C4-2B (cell line): ENCODE measurements at regions not wholly inside any gene's neighbourhood (a gene's known extent, or its start where the extent isn't known, plus 50 kb on each side); places are given as distances from the start of the nearest gene placed in this dataset.

Experiments used
- ZFX ChIP-seq: fragments of 450-650 bp; IDR thresholded peaks from 2 replicates; pipeline ENCODE4 v1.6.1; 2017
- TF ChIP-seq, protein P1 (sequence below): fragments of 450-650 bp; conservative IDR thresholded peaks from 2 replicates; pipeline ENCODE4 v1.5.1; 2017; ENCODE audit warnings: mild to moderate bottlenecking

DNA sequence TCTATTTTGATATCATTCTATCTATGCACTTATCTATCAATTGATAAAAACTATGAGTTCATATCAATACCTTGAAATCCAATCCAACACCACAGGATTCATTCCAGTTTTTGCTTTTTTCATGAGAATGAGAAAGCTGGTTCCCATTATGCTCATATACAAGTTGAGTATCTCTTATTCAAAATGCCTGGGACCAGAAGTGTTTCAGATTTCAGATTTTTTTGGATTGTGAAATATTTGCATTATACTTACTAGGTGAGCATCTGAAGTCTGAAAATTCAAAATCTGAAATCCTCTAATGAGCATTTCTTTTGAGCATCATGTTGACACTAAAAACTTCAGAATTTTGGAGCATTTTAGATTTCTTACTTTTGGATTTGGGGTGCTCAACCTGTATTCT lies 67.8 kb upstream of the DCBLD2 start:
- TF ChIP-seq, protein P1, sequence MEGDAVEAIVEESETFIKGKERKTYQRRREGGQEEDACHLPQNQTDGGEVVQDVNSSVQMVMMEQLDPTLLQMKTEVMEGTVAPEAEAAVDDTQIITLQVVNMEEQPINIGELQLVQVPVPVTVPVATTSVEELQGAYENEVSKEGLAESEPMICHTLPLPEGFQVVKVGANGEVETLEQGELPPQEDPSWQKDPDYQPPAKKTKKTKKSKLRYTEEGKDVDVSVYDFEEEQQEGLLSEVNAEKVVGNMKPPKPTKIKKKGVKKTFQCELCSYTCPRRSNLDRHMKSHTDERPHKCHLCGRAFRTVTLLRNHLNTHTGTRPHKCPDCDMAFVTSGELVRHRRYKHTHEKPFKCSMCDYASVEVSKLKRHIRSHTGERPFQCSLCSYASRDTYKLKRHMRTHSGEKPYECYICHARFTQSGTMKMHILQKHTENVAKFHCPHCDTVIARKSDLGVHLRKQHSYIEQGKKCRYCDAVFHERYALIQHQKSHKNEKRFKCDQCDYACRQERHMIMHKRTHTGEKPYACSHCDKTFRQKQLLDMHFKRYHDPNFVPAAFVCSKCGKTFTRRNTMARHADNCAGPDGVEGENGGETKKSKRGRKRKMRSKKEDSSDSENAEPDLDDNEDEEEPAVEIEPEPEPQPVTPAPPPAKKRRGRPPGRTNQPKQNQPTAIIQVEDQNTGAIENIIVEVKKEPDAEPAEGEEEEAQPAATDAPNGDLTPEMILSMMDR: no peak
- no peak for TF ChIP-seq ZFX
